ENCODE measurements at regions not wholly inside any gene's neighbourhood (a gene's known extent, or its start where the extent isn't known, plus 50 kb on each side); places are given as distances from the start of the nearest gene placed in this dataset.

DNA sequence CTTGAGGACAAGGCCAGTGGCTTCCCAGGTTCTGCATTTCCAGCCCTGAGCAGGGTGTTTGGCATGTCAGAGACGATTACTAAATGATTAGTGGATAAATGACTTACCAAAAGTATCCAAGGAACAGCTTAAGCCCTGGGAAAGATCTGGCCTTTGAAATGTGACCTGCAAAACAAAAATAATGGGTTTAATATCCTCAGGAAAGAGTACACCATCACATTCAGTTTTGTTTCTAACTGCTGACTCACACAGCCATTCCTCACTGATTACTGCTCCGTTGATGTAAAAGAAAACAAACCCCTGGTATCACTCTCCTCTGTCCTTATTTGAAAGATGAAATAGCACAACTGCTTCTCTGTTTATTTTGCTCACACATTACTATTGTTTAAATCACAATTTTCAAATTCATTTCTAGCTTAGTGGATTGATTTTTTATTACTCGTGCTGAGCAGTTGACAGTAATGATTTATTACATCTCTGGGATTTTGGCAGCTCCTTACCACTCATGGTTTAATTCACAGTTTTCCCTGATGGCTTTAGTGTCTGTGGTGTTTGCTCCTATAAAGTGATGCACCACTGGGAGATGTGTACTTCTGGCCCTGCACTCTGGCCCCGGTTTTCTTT lies 117.0 kb downstream of the CBLL2 start:
- in situ Hi-C loops (cut with MboI; ENCODE audit: low pct_unique_long_range_greater_than_20kb, low sequenced_read_pairs) = no loop called here
- DNase-seq = no peak

- DNase-seq = no peak
- in situ Hi-C loops (cut with MboI; ENCODE audit: low pct_unique_long_range_greater_than_20kb, low sequenced_read_pairs) = no loop called here
These were observed 119.6 kb downstream of the CBLL2 start for GRCh38 chrX:22392133-22392948.

DNA sequence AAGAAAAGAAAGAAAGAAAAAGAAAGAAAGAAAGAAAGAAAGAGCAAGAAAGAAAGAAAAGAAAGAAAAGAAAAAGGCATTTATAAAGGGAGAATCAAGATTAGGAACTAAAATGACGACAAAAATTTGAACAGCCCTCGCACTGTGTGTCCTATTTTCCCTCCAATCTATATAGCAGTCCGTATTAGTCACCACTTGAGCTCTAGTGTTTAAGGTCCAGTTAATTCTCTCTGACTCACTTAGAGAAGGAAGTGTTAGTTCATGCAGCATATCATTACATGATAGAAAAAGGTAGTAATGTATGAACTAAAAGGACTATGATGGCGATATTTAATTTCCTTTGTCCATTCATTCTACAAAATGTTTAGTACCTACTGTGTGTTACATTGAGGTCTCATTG lies 122.7 kb downstream of the CBLL2 start:
- in situ Hi-C loops (cut with MboI; ENCODE audit: low pct_unique_long_range_greater_than_20kb, low sequenced_read_pairs) = no loop called here
- no peak for DNase-seq

DNA sequence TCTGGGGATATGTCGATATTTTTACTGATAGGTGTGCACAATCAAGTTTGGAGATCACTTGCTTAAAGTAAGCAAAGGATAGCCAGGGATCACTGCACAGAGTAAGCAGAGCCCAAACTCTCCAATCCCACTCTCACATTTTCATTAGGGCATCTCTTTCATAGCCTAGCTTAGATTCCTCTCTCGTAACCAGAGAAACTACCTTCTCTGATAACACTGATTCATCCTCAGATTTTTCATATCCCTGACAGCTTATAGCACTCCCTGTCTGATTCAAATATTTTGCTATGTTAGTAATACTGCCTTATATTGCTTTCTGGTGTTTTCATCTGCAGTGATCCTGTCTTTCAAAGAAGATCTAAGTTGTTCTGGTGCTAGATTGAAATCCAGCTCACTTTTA lies 123.7 kb downstream of the CBLL2 start:
- in situ Hi-C loops (cut with MboI; ENCODE audit: low pct_unique_long_range_greater_than_20kb, low sequenced_read_pairs) = no loop called here
- no peak for DNase-seq

GRCh38 chrX:22397566-22397965 lies 124.9 kb downstream of the CBLL2 start:
- in situ Hi-C loops (cut with MboI; ENCODE audit: low pct_unique_long_range_greater_than_20kb, low sequenced_read_pairs) = no loop called here
- no peak for DNase-seq

GRCh38 chrX:22399437-22400192 lies 126.9 kb downstream of the CBLL2 start:
- DNase-seq = no peak
- in situ Hi-C loops (cut with MboI; ENCODE audit: low pct_unique_long_range_greater_than_20kb, low sequenced_read_pairs) = no loop called here

DNA sequence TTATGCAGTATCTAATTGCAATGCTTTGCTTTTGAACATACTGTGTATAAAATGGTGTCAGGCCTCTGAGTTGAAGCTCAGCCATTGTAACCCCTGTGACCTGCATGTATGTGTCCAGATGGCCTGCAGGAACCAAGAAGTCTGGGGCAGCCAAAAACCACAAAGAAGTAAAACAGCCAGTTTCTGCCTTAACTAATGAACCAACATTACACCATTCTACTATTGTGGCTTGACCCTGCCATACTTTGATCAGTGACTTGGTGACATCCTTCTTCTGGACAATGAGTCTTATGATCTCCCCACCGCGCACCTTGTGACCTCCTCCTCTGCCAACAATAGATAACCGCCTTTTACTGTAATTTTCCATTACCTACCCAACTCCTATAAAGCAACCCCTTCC lies 131.6 kb downstream of the CBLL2 start:
- DNase-seq = no peak
- in situ Hi-C loops (cut with MboI; ENCODE audit: low pct_unique_long_range_greater_than_20kb, low sequenced_read_pairs) = no loop called here

GRCh38 chrX:22406201-22406737 lies 133.6 kb downstream of the CBLL2 start:
- in situ Hi-C loops (cut with MboI; ENCODE audit: low pct_unique_long_range_greater_than_20kb, low sequenced_read_pairs) = no loop called here
- no peak for DNase-seq

GRCh38 chrX:22409418-22409817 lies 136.7 kb downstream of the CBLL2 start:
- no peak for DNase-seq
- in situ Hi-C loops (cut with MboI; ENCODE audit: low pct_unique_long_range_greater_than_20kb, low sequenced_read_pairs) = no loop called here

- no peak for DNase-seq
- in situ Hi-C loops (cut with MboI; ENCODE audit: low pct_unique_long_range_greater_than_20kb, low sequenced_read_pairs) = no loop called here
These were observed 151.6 kb downstream of the CBLL2 start for GRCh38 chrX:22424122-22424915.

- in situ Hi-C loops (cut with MboI; ENCODE audit: low pct_unique_long_range_greater_than_20kb, low sequenced_read_pairs) = no loop called here
- DNase-seq = no peak
These were observed 152.2 kb downstream of the CBLL2 start for GRCh38 chrX:22424919-22425318.

DNA sequence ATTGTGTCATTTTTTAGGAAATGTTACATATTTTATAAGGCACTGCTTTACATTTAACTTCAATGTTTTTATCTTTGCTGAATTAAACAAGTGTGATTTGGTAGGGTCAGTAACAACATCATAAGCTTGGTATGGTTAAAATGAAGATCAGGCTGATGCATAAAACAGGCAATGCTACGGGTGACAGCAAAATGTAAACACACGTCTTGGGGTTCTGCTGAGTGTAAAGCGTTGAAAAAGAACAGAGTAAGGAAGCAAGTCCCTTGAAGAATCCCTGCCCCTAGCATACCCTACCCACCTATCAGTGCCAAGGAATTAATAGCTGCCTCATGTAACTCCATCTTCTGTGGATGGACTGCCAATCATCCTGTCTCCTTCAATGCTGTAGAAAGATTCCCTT lies 157.0 kb downstream of the CBLL2 start:
- in situ Hi-C loops (cut with MboI; ENCODE audit: low pct_unique_long_range_greater_than_20kb, low sequenced_read_pairs) = no loop called here
- DNase-seq = no peak

GRCh38 chrX:22430701-22431100 lies 158.0 kb downstream of the CBLL2 start:
- DNase-seq = no peak
- in situ Hi-C loops (cut with MboI; ENCODE audit: low pct_unique_long_range_greater_than_20kb, low sequenced_read_pairs) = no loop called here

DNA sequence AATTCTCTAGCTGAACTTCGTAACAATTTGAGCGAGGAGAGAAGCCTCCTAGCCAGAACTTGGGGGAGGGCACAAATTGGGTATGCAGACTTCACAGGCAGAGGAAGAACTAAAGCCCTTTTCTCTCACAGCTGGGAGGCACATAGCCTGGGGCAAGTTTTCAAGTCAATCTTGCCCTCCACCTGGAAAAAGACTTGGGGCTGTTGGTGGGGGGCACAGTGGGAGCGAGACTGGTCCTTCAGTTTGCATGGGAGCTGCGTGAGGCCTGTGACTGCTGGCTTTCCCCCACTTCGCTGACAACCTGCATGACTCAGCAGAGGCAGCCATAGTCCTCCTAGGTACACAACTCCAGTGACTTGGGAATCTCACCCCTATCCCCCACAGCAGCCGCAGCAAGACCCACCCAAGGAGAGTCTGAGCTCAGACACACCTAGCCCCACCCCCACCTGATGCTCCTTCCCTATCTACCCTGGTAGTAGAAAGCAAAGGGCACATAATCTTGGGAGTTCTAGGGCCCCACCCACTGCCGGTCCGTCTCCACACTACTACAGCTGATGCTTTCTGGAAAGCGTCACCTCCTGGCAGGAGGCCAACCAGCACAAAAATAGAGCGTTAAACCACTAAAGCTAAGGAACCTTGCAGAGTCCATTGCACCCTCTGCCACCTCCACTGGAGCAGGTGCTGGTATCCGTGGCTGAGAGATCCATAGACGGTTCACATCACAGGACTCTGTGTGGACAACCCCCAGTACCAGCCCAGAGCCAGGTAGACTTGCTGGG lies 160.8 kb downstream of the CBLL2 start:
- no peak for DNase-seq
- in situ Hi-C loops (cut with MboI; ENCODE audit: low pct_unique_long_range_greater_than_20kb, low sequenced_read_pairs) = no loop called here

- DNase-seq = no peak
- in situ Hi-C loops (cut with MboI; ENCODE audit: low pct_unique_long_range_greater_than_20kb, low sequenced_read_pairs) = no loop called here
These were observed 173.2 kb downstream of the CBLL2 start for GRCh38 chrX:22445880-22446279.

DNA sequence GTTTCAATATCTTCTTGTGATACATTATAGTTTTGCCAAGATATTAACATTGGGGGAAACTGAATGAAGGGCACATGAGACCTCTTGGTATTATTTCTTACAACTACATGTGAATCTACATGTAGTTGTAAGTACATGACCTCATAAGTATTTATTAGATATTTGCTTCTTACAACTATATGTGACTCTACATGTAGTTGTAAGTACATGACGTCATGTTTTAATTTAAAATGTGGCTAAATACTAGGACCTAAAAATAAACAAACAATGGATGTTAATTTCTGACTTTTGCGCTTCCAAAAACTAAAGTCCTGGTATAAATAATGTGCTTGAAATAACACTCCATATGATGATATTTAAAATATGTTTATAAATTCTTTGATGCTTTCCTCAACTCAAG lies 190.2 kb downstream of the CBLL2 start:
- DNase-seq = no peak
- in situ Hi-C loops (cut with MboI; ENCODE audit: low pct_unique_long_range_greater_than_20kb, low sequenced_read_pairs) = no loop called here

GRCh38 chrX:22467571-22467970 lies 194.9 kb downstream of the CBLL2 start:
- peak; percentile 81 for DNase-seq
- in situ Hi-C loops (cut with MboI; ENCODE audit: low pct_unique_long_range_greater_than_20kb, low sequenced_read_pairs) = no loop called here

- in situ Hi-C loops (cut with MboI; ENCODE audit: low pct_unique_long_range_greater_than_20kb, low sequenced_read_pairs) = no loop called here
These were observed 208.7 kb downstream of the CBLL2 start for GRCh38 chrX:22481436-22481835.

DNA sequence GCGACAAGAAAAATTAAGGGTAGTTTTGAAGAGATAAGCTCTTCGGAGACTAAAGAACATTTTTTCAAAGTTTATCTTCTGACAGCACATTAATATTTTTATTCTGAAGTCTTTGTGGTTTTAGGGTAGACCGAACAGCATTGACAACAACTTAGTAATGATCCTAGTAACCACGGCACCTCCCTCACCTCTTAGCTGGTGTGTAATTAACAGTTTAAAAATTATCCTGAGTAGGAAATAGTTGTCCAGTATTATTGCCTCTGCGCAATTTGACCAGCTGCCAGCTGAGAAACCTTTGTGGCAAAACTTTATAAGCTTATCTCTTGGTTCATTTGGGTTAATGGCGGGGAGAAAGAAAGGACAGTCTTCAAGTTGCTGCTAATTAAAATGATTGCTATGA lies 213.6 kb downstream of the CBLL2 start:
- DNase-seq = no peak
- in situ Hi-C loops (cut with MboI; ENCODE audit: low pct_unique_long_range_greater_than_20kb, low sequenced_read_pairs) = no loop called here

More at GRCh38 chrX:22481436-22481835, 208.7 kb downstream of the CBLL2 start:
- no peak for DNase-seq

Data from KBM-7 (cell line).